ENCODE measurements at regions not wholly inside any gene's neighbourhood (a gene's known extent, or its start where the extent isn't known, plus 50 kb on each side); places are given as distances from the start of the nearest gene placed in this dataset.

- in situ Hi-C loops (cut with MboI; ENCODE audit: low sequenced_read_pairs) (no loop called here), intact Hi-C loops (cut with micrococcal nuclease) (no loop called here), dilution Hi-C loops (cut with HindIII; ENCODE audit: low sequenced_read_pairs, unreplicated experiment) (no loop called here)
- Histone ChIP-seq H4K5ac (ENCODE audit: low read depth, low read length) (no peak overlapping the region), H3K4me3 (ENCODE audit: insufficient read depth, low read depth, low read length) (no peak overlapping the region), H3K23ac (ENCODE audit: low read depth, low read length) (no peak overlapping the region), H3K9me1 (ENCODE audit: insufficient read depth, low read length) (no peaks in the 10 kb centered on the region), H3K79me1 (ENCODE audit: low read depth in 1 of 2, low read length in 2 of 2) (no peaks in the 10 kb centered on the region), H2BK120ac (ENCODE audit: low read depth, low read length) (no peak overlapping the region), H2AK9ac (replicated peaks; ENCODE audit: low read depth, low read length, poor library complexity) (no peak overlapping the region), H3K9ac (ENCODE audit: low read depth, low read length) (no peak overlapping the region), H2AK5ac (ENCODE audit: low read depth, low read length) (no peak overlapping the region), H3K4me2 (ENCODE audit: low read depth, low read length) (no peak overlapping the region), H3K9me3 (ENCODE audit: control insufficient read depth, insufficient read depth, low read length) (peaks cover 77% of the 10 kb centered on the region), H3K4me1 (ENCODE audit: control insufficient read depth, insufficient read depth, low read length) (no peaks in the 10 kb centered on the region), H3K27me3 (ENCODE audit: control insufficient read depth, insufficient read depth, low read length) (no peaks in the 10 kb centered on the region), H3K14ac (replicated peaks; ENCODE audit: low read depth, low read length) (no peak overlapping the region), H3K4ac (ENCODE audit: low read depth, low read length) (no peak overlapping the region), H3K36me3 (ENCODE audit: control insufficient read depth, insufficient read depth, low read length) (no peaks in the 10 kb centered on the region), H4K8ac (ENCODE audit: low read depth in 2 of 2, low read length in 2 of 2) (no peak overlapping the region), H2BK5ac (ENCODE audit: low read depth, low read length, poor library complexity, severe bottlenecking) (no peak overlapping the region), H2AFZ (replicated peaks; ENCODE audit: low read length, poor library complexity) (no peak overlapping the region), H3K18ac (ENCODE audit: low read depth, low read length) (no peak overlapping the region), H4K20me1 (ENCODE audit: insufficient read depth, low read length) (no peaks in the 10 kb centered on the region), H4K91ac (ENCODE audit: insufficient read depth, low read depth, low read length) (no peak overlapping the region), H3K56ac (ENCODE audit: extremely low read depth, insufficient read depth, low read length) (no peak overlapping the region), H2BK20ac (ENCODE audit: low read depth, low read length) (no peak overlapping the region), H3K27ac (ENCODE audit: insufficient read depth, low read length) (no peak overlapping the region), H2BK15ac (ENCODE audit: low read depth, low read length) (no peak overlapping the region)
- POLR2A ChIA-PET (ENCODE audit: unreplicated experiment): no interaction called here
- ATAC-seq (ENCODE audit: low read depth) (no peak), DNase-seq (no peak)
- CTCF ChIA-PET: no interaction called here
- no TSS peak for BruUV-seq (replicated peaks)
- TF ChIP-seq RCOR1 (IDR thresholded peaks at IDR 0.05; ENCODE audit: insufficient replicate concordance, low read length) (no peak), BHLHE40 (IDR thresholded peaks at IDR 0.05; ENCODE audit: low read depth, low read length) (no peak), RAD21 (IDR thresholded peaks at IDR 0.05; ENCODE audit: low read length) (no peak)
- 91% methylated on average over 12 of the region's 46 CpGs; no CpG with 5 or more reads in 1 of the 2 experiments for WGBS, 2 experiments (ENCODE audit: extremely low coverage in 2 of 2, insufficient read length in 1 of 2)
Observed at GRCh38 chr22:48750826-48751440, 1076.7 kb downstream of the BRD1 start.

All from IMR-90 (cell line).